NCI-H774 (cell line): ENCODE measurements at regions not wholly inside any gene's neighbourhood (a gene's known extent, or its start where the extent isn't known, plus 50 kb on each side); places are given as distances from the start of the nearest gene placed in this dataset.
"Not testable (repeated sequence)": the region's sequence is repeated elsewhere in the genome, so short reads cannot be mapped to it uniquely, and the experiment has no call there.

Experiments used
- DNase-seq: peaks from one replicate; lab custom pipeline; 2025; lab: John Stamatoyannopoulos, UW

DNA sequence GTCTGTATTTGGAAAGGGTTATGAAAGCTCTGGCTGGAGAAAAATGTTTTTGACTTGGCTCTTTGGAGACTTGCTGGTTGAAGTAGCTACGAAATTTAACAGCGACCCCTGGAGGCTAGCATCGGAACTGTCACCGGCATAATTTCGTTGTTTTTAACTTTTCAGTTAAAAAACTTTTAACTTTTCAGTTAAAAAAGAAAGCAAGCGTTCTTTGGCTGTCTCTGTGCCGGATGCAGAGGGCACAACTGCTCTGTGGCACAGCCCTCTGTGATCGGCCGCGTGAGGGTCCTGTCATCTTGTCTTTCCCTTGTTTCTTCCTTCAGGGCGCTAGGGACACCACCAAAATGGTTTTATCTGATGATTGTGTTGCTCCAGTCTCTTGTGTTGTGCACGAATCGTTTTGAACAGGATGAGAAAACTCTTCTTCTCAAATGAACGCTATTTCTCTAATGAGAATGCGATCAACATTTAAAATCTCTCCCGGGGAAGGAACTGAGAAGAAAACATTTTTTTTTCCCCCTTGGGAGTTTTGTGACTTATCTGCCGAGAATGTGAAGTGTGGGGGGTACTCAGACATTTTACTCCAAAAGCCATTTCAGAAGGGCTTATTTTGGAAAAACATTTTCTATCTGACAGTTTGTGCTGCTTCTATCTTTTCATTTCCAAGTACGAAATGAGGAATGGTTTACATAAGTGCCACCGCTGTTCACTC is 57.1 kb downstream of the ADCYAP1 start:
- DNase-seq: no peak

DNA sequence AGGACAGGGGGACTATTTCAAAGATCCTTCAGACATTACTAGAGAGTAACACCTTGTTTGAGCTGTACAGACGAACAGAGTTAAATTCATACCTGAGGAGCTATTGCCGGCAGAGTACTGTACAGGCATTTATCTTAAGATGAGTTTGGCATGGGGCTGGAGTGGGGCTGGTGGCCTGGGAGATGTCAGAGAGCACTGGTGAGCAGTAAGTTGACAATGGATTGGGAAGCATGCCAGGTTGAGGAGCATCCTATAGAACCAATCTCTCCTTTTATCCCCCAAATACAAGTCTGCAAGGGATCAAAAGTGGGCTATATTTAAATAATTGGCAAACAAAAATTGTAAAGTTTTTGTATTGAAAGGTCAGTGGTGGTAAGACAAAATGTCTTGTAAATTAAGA is 58.6 kb downstream of the ADCYAP1 start:
- no peak for DNase-seq

DNA sequence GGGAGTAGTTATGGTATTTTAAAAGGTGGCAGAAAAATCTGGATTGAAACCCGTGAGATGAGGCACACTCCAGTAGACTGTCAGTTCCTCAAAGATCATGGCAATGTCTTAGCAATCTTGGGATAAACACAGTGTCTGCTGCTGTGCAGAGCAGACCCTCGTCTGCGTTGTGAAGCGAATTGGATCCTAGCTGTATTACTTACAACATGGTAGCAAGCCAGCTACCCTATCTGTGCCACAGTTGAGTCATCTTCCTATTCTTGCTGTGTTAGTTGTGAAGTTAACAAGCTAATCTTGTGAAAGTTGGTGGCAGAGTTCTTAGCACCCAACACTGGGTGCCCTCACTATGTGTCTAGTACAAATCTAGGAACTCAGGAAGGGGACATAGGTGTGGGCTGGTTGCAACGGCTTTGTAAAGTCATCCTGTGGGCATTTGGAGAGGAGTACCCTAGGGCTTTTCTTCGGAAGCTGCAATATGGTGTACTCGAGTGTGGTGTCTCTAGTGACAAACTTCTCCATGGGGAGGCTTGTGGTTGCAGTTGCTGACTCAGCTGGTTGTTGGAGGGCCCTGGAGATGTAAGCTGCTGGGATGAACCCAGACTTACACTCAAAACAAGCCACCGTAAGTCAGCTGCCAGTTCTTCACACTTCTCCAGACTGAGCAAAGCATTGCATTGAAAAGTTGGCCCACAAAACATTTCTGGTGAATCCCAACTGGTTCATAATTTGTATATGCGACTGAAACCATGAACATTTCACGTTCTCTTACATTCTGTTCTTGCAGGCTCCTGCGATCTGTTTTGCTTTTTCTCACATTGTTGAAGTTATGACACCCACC is 61.5 kb downstream of the ADCYAP1 start:
- no peak for DNase-seq

DNA sequence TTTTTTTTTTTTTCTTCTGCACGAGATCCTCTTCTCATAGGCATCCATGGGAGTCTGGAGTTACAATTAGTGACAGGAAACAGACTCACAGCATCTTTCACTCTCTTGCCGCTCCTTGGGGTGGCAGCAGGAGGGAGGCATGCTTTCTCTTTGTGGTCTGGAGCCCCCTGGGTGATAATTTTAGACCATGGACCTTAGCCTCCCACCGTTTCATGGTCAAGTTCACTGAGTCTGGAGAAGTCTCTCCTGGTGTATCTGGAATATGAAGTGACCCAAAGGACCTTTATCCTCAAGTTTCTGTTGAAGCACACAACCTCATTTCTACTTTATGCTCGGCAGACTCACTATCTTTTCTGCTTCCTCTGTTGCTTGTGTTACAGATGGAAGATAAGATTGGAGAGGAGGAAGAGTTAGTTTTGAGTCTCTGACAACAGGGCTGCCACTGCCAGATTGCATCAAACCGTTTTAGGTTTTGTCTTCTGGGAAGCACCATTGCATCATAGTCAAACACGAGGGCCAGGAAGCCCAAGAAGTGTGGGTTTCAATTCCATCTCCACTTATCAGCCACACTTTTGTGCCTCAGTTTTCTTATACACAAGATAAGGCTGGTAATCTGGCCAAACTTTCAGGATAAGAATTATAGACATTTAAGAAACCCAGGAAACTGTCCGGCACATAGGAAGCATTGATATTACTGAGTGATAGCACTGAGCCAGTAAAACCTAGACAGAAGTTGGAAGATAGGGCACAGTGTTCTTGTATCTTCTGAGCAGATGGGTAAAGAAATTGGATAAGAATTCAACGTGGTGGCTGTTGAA is 62.3 kb downstream of the ADCYAP1 start:
- DNase-seq: no peak

DNA sequence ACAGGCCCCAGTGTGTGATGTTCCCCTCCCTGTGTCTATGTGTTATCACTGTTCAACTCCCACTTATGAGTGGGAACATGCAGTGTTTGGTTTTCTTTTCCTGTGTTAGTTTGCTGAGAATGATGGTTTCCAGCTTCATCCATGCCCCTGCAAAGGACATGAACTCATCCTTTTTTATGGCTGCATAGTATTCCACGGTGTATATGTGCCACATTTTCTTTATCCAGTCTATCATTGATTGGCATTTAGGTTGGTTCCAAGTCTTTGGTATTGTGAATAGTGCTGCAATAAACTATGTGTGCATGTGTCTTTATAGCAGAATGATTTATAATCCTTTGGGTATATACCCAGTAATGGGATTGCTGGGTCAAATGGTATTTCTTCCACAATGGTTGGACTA is 64.2 kb downstream of the ADCYAP1 start:
- not testable (repeated sequence) for DNase-seq

DNA sequence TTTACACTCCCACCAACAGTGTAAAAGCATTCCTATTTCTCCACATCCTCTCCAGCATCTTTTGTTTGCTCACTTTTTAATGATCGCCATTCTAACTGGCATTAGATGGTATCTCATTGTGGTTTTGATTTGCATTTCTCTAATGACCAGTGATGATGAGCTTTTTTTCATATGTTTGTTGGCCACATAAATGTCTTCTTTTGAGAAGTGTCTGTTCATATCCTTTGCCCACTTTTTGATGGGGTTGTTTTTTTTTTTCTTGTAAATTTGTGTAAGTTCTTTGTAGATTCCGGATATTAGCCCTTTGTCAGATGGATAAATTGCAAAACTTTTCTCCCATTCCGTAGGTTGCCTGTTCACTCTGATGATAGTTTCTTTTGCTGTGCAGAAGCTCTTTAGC is 64.6 kb downstream of the ADCYAP1 start:
- not testable (repeated sequence) for DNase-seq

DNA sequence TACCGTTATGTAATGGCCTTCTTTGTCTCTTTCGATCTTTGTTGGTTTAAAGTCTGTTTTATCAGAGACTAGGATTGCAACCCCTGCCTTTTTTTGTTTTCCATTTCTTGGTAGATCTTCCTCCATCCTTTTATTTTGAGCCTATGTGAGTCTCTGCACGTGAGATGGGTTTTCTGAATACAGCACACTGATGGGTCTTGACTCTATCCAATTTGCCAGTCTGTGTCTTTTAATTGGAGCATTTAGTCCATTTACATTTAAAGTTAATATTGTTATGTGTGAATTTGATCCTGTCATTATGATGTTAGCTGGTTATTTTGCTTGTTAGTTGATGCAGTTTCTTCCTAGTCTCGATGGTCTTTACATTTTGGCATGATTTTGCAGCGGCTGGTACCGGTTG is 69.9 kb downstream of the ADCYAP1 start:
- not testable (repeated sequence) for DNase-seq

DNA sequence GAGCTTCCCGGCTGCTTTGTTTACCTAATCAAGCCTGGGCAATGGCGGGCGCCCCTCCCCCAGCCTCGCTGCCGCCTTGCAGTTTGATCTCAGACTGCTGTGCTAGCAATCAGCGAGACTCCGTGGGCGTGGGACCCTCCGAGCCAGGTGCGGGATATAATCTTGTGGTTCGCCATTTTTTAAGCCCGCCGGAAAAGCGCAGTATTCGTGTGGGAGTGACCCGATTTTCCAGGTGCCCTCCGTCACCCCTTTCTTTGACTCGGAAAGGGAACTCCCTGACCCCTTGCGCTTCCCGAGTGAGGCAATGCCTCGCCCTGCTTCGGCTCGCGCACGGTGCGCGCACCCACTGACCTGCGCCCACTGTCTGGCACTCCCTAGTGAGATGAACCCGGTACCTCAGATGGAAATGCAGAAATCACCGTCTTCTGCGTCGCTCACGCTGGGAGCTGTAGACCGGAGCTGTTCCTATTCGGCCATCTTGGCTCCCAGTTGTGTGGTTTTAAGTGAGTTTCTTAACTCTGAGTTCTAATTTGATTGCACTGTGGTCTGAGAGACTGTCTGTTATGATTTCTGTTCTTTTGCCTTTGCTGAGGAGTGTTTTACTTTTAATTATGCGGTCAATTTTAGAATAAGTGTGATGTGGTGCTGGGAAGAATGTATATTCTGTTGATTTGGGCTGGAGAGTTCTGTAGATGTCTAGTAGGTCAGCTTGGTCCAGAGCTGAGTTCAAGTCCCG is 71.9 kb downstream of the ADCYAP1 start:
- not testable (repeated sequence) for DNase-seq

DNA sequence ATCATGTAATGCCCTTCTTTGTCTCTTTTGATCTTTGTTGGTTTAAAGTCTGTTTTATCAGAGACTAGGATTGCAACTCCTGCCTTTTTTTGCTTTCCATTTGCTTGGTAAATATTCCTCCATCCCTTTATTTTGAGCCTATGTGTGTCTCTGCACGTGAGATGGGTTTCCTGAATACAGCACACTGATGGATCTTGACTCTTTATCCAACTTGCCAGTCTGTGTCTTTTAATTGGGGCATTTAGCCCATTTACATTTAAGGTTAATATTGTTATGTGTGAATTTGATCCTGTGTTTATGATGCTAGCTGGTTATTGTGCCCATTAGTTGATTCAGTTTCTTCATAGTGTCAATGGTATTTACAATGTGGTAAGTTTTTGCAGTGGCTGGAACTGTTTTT is 72.7 kb downstream of the ADCYAP1 start:
- DNase-seq: not testable (repeated sequence)

DNA sequence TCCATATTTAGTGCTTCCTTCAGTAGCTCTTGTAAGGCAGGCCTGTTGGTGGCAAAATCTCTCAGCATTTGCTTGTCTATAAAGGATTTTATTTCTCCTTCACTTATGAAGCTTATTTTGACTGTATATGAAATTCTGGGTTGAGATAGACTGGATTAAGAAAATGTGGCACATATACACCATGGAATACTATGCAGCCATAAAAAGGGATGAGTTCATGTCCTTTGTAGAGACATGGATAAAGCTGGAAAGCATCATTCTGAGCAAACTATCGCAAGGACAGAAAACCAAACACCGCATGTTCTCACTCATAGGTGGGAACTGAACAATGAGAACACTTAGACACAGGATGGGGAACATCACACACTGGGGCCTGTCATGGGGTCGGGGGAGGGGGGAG is 73.1 kb downstream of the ADCYAP1 start:
- DNase-seq: not testable (repeated sequence)

DNA sequence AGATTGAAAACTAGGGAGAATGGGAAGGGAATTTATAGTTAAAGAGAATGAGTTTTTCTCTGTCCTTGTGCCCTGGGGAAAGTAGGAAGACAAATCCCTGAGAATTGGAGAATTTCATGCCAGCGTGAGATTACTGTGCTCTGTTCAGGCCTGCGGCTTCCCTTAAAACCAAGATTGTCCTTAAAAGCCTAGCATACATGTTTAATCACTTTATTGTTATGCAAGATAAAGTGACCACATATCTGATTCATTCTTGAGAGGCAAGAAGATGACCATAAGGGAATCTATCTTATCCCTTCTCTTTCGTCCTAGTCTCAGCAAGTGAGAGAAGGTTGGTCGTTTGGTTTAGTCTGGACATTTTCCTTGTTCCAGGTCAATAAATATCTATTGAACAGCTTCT is 75.9 kb downstream of the ADCYAP1 start:
- DNase-seq: no peak

DNA sequence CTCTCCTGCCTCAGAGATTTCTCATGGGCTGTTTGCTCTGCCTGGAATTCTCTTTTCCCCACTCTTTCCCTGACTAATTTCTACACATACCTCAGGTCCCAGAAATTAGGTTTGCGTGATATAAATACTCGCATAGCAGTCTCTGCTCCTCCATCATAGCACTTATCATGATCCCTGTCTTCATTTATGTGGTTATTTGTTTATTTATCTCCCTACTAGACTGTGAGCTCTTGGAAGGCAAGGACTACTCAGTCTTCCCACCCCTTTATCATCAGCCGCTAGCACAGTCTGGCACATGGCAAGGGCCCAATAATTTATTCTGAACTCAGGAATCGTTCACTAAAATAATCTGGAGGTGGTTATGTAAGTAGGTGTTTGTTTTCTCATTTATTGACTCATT is 79.3 kb downstream of the ADCYAP1 start:
- DNase-seq: no peak

DNA sequence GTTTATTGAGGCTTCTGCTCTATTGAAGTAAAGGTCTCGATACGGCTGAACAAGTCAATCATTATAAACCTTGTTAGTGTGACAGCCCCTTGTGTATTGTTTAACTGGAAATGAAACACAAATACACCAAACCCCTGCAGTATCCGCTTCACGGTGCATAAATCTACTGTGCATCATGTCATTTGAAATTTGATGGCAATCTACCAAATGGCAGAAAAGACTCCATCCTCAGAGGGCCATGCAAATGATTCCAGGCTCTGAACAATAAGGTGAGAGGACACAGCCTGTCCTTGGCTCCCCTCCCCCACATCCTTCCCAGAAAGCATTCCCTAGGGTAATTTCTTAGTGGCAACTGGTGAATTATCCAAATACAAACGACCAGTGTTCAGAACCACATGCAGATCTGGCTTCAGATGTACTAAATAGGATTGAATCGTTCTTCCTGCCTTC is 80.6 kb downstream of the ADCYAP1 start:
- DNase-seq: peak; percentile 52

DNA sequence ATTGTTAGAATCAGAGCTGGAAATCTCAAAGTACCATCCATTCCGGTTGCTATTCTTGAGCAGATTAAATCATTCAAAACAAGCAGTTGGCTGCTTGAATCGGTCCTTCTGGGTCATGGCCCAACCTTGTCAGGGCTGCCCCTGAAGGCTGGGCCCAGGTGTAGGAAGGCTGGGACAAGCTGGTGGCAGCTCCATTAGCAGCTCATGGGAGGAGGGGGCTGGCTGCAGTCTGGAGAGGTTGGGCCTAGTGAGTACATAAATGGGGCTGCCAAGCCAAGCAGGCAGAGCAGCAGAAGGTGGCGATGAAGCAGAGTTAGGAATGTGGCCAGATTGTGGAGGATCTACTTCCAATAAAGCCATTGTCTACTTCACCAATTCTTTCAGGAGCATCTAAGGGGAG is 81.4 kb downstream of the ADCYAP1 start:
- DNase-seq: peak; percentile 39

DNA sequence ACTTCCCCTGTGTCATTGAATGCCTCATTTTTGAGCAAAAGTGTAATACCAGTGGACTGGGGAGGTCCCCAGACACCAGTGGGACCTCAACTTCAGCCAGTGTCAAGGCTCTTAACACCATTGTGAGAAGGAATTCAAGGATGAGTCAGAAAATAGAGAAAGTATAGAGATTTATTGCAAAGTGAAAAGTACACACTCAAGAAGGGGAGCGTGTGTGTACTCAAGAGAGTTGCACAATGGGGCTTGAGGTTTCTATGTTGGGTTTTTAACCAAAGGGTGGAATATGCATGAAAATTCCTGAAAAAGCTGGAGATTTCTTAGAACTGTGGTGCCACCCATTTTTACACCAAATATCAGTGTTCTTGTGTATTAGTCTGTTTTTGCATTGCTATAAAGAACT is 81.9 kb downstream of the ADCYAP1 start:
- no peak for DNase-seq

DNA sequence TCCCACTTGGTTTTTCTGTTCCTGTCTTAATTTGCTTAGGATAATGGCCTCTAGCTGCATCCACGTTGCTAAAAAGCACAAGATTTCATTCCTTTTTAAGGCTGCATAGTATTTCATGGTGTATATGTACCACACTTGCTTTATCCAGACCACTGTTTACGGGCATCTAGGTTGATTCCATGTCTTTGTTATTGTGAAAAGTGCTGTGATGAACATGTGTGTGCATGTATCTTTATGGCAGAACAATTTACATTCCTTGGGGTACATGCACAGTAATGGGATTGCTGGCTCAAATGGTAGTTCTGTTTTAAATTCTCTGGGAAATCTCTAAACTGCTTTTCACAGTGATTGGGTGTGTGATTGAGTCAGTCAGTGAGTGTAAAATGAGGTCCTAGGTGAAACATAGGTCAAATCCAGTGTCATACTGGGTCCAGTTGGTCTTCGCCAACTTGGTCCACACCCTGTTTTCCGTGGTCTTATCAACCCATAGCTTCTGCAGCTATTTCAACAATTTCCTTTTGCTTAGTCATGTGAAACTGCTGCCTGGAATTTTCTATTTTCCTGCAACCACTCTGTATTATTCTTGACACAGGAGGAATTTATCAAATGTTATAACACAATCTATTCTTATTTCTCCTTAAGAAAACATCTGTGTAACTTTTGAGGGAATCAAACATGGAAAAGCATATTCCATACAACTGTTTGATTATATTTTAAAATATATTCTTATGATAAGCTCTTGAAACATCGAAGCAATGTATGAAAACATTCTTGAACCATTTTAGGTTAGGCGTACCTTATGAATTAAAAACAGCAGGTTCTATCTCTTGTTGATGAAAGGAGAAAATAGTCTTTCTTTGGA is 82.9 kb downstream of the ADCYAP1 start:
- DNase-seq: no peak

DNA sequence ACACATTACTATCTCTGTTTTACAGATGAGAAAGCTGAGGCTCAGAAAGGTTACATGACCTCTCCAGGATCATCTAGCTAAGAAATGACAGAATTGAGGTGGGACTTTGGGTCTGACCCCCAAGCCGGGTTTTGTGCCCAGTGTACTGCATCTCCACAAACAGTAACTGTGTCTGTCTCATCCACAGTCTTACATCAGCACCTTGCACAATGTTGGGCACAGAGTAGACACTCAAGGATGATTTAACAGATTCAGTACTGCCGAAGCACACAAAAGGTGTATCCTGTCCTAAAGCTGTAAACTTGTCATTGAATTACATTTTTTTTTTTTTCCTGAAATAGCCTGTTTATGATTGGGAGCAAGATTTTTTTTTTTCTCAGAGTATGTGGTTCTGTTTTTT is 84.8 kb downstream of the ADCYAP1 start:
- no peak for DNase-seq

DNA sequence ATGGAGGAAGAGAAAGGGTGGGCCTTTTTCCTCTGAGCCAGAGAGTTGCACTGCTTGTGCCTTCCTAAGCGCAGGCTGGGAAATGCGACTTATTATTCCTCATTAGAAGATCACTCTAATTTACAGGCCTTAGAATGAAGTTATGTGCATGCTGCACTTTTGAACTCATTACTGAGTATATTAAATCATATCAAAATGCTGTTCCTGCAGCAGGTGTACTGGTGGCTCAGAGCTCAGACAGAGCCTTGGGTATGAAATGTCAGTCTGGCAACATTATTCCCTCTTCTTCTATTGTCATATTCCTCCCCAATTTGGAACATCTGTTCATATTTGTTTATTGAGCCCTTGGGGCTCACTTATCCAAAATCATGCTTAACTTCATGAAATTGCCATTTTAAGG is 85.5 kb downstream of the ADCYAP1 start:
- no peak for DNase-seq

DNA sequence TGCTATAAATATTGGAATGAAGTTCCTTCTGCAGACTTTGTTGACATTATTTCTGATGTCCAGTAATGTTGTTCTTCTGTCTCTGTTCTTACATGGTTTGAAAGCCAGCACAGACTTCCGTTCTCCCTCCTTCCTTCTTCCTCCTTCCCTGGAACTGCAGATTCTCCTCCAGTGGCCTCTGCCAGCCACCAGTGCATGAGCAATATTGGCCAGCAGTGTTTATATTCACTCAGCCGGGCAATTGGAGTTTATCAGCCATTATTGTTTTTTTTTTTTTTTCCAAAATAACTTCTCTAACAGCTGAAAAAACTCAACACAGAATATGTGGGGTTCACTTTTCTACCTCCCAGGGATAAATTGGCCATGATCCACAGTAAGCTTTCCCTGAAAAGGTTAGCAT is 86.8 kb downstream of the ADCYAP1 start:
- DNase-seq: no peak

DNA sequence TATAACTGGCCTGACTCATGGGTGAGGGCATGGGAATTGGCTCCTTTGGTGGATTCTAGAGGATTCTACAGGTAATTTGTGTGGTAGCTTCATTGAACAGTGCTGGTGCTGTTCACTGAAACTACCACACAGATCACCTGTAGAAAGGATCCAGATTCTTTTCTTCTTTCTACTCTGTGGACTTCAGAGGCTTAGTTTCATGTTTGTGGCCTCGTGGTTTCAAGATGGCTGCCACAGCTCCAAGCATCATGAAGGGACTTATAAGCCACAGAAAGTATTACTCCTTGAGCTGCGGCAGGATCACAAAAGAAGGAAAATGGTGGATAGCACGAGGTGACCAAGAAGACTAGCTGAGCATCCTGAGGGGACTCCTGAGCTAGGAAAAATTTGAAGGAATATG is 88.9 kb downstream of the ADCYAP1 start:
- DNase-seq: no peak

DNA sequence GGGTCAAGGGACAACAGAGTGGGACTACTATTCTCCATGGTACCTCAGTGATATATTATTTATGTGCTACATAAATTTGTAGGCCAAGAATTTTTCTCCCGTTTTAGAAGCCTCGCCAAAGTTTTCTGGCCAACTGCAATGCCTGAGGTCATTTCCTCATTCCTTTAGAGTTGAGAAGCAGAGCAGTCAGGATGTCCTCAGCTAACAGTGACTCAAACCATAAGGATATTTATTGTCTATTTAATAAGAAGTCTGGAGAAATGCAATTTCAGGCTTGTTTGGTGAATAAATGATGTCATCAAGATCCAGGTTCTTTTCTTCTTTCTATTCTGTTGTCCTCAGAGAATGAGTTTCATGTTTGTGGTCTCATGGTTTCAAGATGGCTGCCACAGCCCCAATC is 91.0 kb downstream of the ADCYAP1 start:
- no peak for DNase-seq
